Mesenchymal stem cell (in vitro differentiated cells and primary cell): ENCODE measurements at regions not wholly inside any gene's neighbourhood (a gene's known extent, or its start where the extent isn't known, plus 50 kb on each side); places are given as distances from the start of the nearest gene placed in this dataset.
"Not testable (repeated sequence)": the region's sequence is repeated elsewhere in the genome, so short reads cannot be mapped to it uniquely, and the experiment has no call there.

Experiments
- DNase-seq: peaks from one replicate; pipeline ENCODE4 v3.0.0-alpha.2; 2013
- H2AFZ ChIP-seq: one replicate; pipeline ENCODE4 v1.6.1; 2013; ENCODE audit warnings: low read depth, mild to moderate bottlenecking, control low read depth, inconsistent platforms, low read length, moderate library complexity
- H2AK5ac ChIP-seq: 2 replicates; pipeline ENCODE4 v1.6.1; 2013; ENCODE audit warnings: low read length, moderate library complexity, mild to moderate bottlenecking, inconsistent platforms; ENCODE audit not compliant: severe bottlenecking
- H2BK120ac ChIP-seq: one replicate; pipeline ENCODE4 v1.6.1; 2013; ENCODE audit warnings: low read depth, mild to moderate bottlenecking, inconsistent platforms, low read length, moderate library complexity
- H2BK12ac ChIP-seq, 2 experiments: one replicate each; pipeline ENCODE4 v1.6.1; 2013; ENCODE audit warnings: inconsistent platforms in 2 of 2, low read length in 2 of 2, mild to moderate bottlenecking in 2 of 2, moderate library complexity in 2 of 2, control low read depth in 1 of 2
- H2BK15ac ChIP-seq: one replicate; pipeline ENCODE4 v1.6.1; 2013; ENCODE audit warnings: mild to moderate bottlenecking, low read depth, inconsistent platforms; ENCODE audit not compliant: poor library complexity, severe bottlenecking
- H2BK5ac ChIP-seq: 2 replicates; pipeline ENCODE4 v1.6.1; 2013; ENCODE audit warnings: low read depth, mild to moderate bottlenecking, low read length, control low read depth, inconsistent platforms; ENCODE audit not compliant: poor library complexity, severe bottlenecking
- H3K14ac ChIP-seq, 2 experiments: one replicate each; pipeline ENCODE4 v1.6.1; 2013; ENCODE audit warnings: inconsistent platforms in 2 of 2, low read length in 2 of 2, control low read depth in 1 of 2, mild to moderate bottlenecking in 1 of 2, moderate library complexity in 1 of 2
- H3K18ac ChIP-seq, 2 experiments: one replicate each; pipeline ENCODE4 v1.6.1; 2013; ENCODE audit warnings: inconsistent platforms in 2 of 2, low read length in 2 of 2, control low read depth in 1 of 2, low read depth in 1 of 2, mild to moderate bottlenecking in 1 of 2
- H3K23ac ChIP-seq, 2 experiments: one replicate each; pipeline ENCODE4 v1.6.1; 2013; ENCODE audit warnings: inconsistent platforms in 2 of 2, low read length in 2 of 2, mild to moderate bottlenecking in 2 of 2, moderate library complexity in 2 of 2, control low read depth in 1 of 2
- H3K27ac ChIP-seq: 2 replicates; pipeline ENCODE4 v1.5.1; 2013; ENCODE audit warnings: mild to moderate bottlenecking, moderate library complexity, low read length, control low read depth, inconsistent platforms; ENCODE audit not compliant: poor library complexity, severe bottlenecking
- H3K27me3 ChIP-seq, 2 experiments: 2 replicates each; pipeline versions ENCODE4 v1.6.1 to v1.7.0; 2013; ENCODE audit warnings: low read length in 2 of 2, mild to moderate bottlenecking in 2 of 2, moderate library complexity in 2 of 2, control low read depth in 1 of 2, inconsistent platforms in 1 of 2; ENCODE audit not compliant: control insufficient read depth in 1 of 2, insufficient read depth in 1 of 2
- H3K36me3 ChIP-seq, 2 experiments: 2 replicates each; pipeline versions ENCODE4 v1.6.1 to v1.7.0; 2013; ENCODE audit warnings: low read length in 2 of 2, control low read depth in 1 of 2, inconsistent platforms in 1 of 2, low read depth in 1 of 2, mild to moderate bottlenecking in 1 of 2; ENCODE audit not compliant: insufficient read depth in 2 of 2, control insufficient read depth in 1 of 2
- H3K4ac ChIP-seq, 2 experiments: one replicate each; pipeline ENCODE4 v1.6.1; 2013; ENCODE audit warnings: inconsistent platforms in 2 of 2, low read length in 2 of 2, mild to moderate bottlenecking in 2 of 2, moderate library complexity in 2 of 2, control low read depth in 1 of 2, low read depth in 1 of 2
- H3K4me1 ChIP-seq: 2 replicates; pipeline ENCODE4 v1.6.1; 2013; ENCODE audit warnings: low read depth, low read length, control low read depth; ENCODE audit not compliant: control insufficient read depth, insufficient read depth
- H3K4me2 ChIP-seq: 2 replicates; pipeline ENCODE4 v1.6.1; 2013; ENCODE audit warnings: low read length, mild to moderate bottlenecking, inconsistent platforms; ENCODE audit not compliant: poor library complexity, severe bottlenecking
- H3K4me3 ChIP-seq, 2 experiments: 2 replicates each; pipeline versions ENCODE4 v1.5.1 to v1.7.0; 2013; ENCODE audit warnings: low read length in 2 of 2, mild to moderate bottlenecking in 2 of 2, control low read depth in 1 of 2, low read depth in 1 of 2; ENCODE audit not compliant: insufficient read depth in 1 of 2
- H3K79me1 ChIP-seq: replicated peaks from 2 replicates; pipeline ENCODE4 v1.6.1; 2013; ENCODE audit warnings: mild to moderate bottlenecking, control low read depth, low read length, inconsistent platforms; ENCODE audit not compliant: poor library complexity, severe bottlenecking
- H3K9ac ChIP-seq: 2 replicates; pipeline ENCODE4 v1.7.0; 2013; ENCODE audit warnings: mild to moderate bottlenecking, low read length, moderate library complexity
- H3K9me3 ChIP-seq: 2 replicates; pipeline ENCODE4 v1.7.0; 2013; ENCODE audit warnings: mild to moderate bottlenecking, low read length; ENCODE audit not compliant: control insufficient read depth
- H4K8ac ChIP-seq: one replicate; pipeline ENCODE4 v1.6.1; 2013; ENCODE audit warnings: inconsistent platforms, mild to moderate bottlenecking, low read length, moderate library complexity
- H4K91ac ChIP-seq: one replicate; pipeline ENCODE4 v1.6.1; 2013; ENCODE audit warnings: mild to moderate bottlenecking, low read length, inconsistent platforms
- WGBS: methylation state at CpG from one replicate; pipeline ENCODE4 v1.1.7; 2013; ENCODE audit warnings: mixed read lengths; 5-methylcytosine and 5-hydroxymethylcytosine counted together

DNA sequence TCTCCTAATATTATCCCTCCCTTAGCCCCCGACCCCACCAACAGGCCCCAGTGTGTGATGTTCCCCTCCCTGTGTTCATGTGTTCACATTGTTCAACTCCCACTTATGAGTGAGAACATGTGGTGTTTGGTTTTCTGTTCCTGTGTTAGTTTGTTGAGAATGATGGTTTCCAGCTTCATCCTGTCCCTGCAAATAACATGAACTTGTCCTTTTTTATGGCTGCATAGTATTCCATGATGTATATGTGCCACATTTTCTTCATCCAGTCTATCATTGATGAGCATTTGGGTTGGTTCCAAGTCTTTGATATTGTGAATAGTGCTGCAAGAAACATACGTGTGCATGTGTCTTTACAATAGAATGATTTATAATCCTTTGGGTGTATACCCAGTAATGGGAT is 241.3 kb upstream of the SGO1 start:
- H3K36me3 ChIP-seq, H3K4me3 ChIP-seq, H2BK120ac ChIP-seq, H3K27ac ChIP-seq, DNase-seq, H4K91ac ChIP-seq, H3K4ac ChIP-seq, H3K14ac ChIP-seq, H4K8ac ChIP-seq, H2AFZ ChIP-seq, H2BK12ac ChIP-seq, H3K9ac ChIP-seq, H2AK5ac ChIP-seq, H3K79me1 ChIP-seq, H3K27me3 ChIP-seq, H3K23ac ChIP-seq, H2BK5ac ChIP-seq, H3K18ac ChIP-seq, H3K4me1 ChIP-seq, H3K9me3 ChIP-seq, H2BK15ac ChIP-seq, H3K4me2 ChIP-seq: not testable (repeated sequence)
- WGBS: 85% methylated on average over 1 of the region's 2 CpGs

DNA sequence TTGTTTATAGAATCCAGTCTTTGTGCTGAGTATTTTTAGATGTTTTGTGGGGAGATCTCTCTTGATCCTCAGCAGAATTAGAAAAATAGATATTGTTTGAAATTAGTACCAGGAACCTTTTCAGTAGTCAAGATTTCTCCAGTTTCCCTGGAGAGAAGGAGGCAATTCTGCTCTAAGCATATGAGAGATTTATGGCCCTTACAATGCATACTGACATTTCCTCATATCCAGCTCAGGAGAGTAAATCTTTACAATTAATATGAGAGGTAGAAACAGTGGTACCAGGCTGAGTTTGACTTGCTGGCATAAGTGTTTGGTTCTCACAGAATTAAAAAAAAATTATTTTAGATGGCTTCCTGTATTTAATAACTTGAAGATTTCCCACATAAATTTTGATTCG is 239.1 kb upstream of the SGO1 start:
- WGBS: no CpG with 5 or more reads among the region's 1 CpG
- Histone ChIP-seq H3K23ac (no peak overlapping the region), H3K27ac (no peak overlapping the region), H2AK5ac (no peak overlapping the region), H2BK12ac (no peak overlapping the region), H2AFZ (no peak overlapping the region), H3K4me1 (no peaks in the 10 kb centered on the region), H3K9me3 (no peaks in the 10 kb centered on the region), H3K36me3 (no peaks in the 10 kb centered on the region), H2BK5ac (no peak overlapping the region), H4K91ac (no peak overlapping the region), H3K4ac (no peak overlapping the region), H2BK120ac (no peak overlapping the region), H2BK15ac (no peak overlapping the region), H3K4me3 (no peak overlapping the region), H3K27me3 (no peaks in the 10 kb centered on the region), H3K14ac (no peak overlapping the region), H4K8ac (no peak overlapping the region), H3K9ac (no peak overlapping the region), H3K4me2 (no peak overlapping the region), H3K79me1 (no peaks in the 10 kb centered on the region), H3K18ac (no peak overlapping the region)
- no peak for DNase-seq

DNA sequence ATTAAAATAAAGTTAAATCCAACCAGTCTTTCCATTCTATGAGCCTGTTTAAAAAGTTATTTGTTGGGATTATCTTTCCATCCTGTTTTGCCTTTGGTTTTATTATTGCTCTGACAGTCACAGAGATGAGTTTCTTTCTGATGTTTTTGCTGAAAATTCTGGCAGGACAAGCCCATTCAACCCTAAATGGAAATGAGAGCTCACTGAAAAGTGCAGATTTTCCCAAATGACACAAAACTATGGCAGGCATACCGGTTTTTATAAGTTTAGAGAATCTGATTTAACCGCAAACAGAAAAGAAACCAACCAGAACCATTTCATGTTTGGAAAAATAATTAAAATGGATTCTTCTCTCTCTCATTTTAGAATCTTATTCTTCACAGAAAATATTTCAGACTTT is 238.1 kb upstream of the SGO1 start:
- Histone ChIP-seq H3K4me3 (no peak overlapping the region), H3K4me2 (no peak overlapping the region), H2AFZ (no peak overlapping the region), H3K27me3 (no peaks in the 10 kb centered on the region), H4K91ac (no peak overlapping the region), H3K79me1 (no peaks in the 10 kb centered on the region), H2AK5ac (no peak overlapping the region), H3K9me3 (no peaks in the 10 kb centered on the region), H3K23ac (no peak overlapping the region), H3K36me3 (no peaks in the 10 kb centered on the region), H3K4me1 (no peaks in the 10 kb centered on the region), H3K14ac (no peak overlapping the region), H4K8ac (no peak overlapping the region), H2BK15ac (no peak overlapping the region), H2BK5ac (no peak overlapping the region), H3K18ac (no peak overlapping the region), H3K27ac (no peak overlapping the region), H3K4ac (no peak overlapping the region), H2BK120ac (no peak overlapping the region), H2BK12ac (no peak overlapping the region), H3K9ac (no peak overlapping the region)
- no CpG with 5 or more reads among the region's 2 CpGs for whole genome bisulfite sequencing
- no peak for DNase-seq

DNA sequence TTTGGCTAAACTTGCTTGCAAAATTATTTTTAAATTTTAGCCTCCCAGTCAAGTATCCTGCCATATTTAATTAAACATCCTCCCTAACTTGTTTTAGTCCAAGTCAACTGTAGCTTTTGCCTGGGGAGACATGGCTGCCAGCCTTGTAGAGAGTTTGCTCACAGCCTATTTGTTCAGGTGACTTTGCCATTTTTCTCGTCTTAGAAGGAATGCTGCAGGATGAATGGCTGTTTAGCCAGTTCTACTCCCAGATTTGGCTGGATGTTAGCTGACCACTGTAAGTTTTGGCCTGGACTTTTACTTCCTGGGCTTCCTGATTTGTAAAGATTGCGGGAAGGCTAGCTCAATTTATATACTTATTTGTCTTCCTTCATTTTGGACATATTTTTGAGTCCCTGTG is 236.4 kb upstream of the SGO1 start:
- no peaks in the 10 kb centered on the region for H3K79me1 ChIP-seq
- H3K27ac ChIP-seq: no peak overlapping the region
- no peaks in the 10 kb centered on the region for H3K27me3 ChIP-seq
- no peaks in the 10 kb centered on the region for H3K9me3 ChIP-seq
- no peak overlapping the region for H2BK15ac ChIP-seq
- no peak overlapping the region for H2AFZ ChIP-seq
- no peak overlapping the region for H2BK12ac ChIP-seq
- H3K18ac ChIP-seq: no peak overlapping the region
- no peaks in the 10 kb centered on the region for H3K4me1 ChIP-seq
- H2AK5ac ChIP-seq: no peak overlapping the region
- H3K4me3 ChIP-seq: no peak overlapping the region
- H3K4ac ChIP-seq: no peak overlapping the region
- no peak overlapping the region for H3K23ac ChIP-seq
- no peaks in the 10 kb centered on the region for H3K36me3 ChIP-seq
- no peak overlapping the region for H3K4me2 ChIP-seq
- no peak overlapping the region for H3K9ac ChIP-seq
- H4K8ac ChIP-seq: no peak overlapping the region
- no peak for DNase-seq
- no peak overlapping the region for H4K91ac ChIP-seq
- no peak overlapping the region for H2BK120ac ChIP-seq
- no peak overlapping the region for H2BK5ac ChIP-seq
- H3K14ac ChIP-seq: no peak overlapping the region
- WGBS: 54% methylated on average over 1 of the region's 2 CpGs
